ENCODE measurements at regions not wholly inside any gene's neighbourhood (a gene's known extent, or its start where the extent isn't known, plus 50 kb on each side); places are given as distances from the start of the nearest gene placed in this dataset.

DNA sequence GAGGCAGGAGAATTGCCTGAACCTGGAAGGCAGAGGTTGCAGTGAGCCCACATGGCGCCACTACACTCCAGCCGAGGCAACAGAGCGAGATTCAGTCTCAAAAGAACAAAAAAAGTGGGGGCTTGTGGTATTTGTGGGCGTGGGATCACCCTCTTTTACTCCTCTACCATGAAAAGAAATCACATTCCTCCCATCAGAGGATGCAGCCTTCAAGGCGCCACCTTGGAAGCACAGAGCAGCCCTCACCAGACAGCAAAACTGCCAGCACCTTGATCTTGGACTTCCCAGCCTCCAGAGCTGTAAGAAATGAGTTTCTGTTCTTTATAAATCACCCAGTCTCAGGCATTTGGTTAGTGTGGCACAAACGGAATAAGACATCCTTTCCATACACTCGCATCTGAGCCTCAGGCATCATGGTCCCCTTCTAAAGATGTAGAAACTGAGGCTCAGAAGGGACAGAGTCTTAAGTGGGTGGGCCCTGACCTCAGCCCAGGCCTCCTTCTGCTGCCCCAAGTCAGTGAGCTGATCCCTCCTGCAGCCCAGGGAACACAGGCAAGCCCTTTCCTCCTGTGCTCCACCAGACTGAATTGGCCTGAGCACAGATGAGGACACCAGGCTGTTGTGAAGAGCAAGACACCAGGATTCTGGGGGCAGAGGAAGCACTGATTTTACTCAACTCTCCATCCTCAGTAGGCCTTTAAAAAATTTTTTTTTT is 201.7 kb upstream of the LINGO1 start (continued):
- no peak for TF ChIP-seq PHF8 (conservative IDR thresholded peaks at IDR 0.05; ENCODE audit: low read depth, low read length)
- TF ChIP-seq CREB1 (IDR thresholded peaks at IDR 0.05) = no peak
- TF ChIP-seq SP4 (IDR thresholded peaks at IDR 0.05; ENCODE audit: low read length) = no peak
- TF ChIP-seq BRCA1 (IDR thresholded peaks at IDR 0.05; ENCODE audit: low read depth, low read length) = no peak
- no peak for TF ChIP-seq KDM1A (IDR thresholded peaks at IDR 0.05; ENCODE audit: borderline replicate concordance, low read length)

Data from H1 (cell line).